OCI-LY7 (cell line): ENCODE measurements at regions not wholly inside any gene's neighbourhood (a gene's known extent, or its start where the extent isn't known, plus 50 kb on each side); places are given as distances from the start of the nearest gene placed in this dataset.

ENCODE experiments used
- BruUV-seq: library from RNA; stranded (reverse); fragments of 400-500 nt; replicated peaks from 2 replicates; lab custom pipeline; 2021; lab: Mats Ljungman, UMichigan
- CTCF ChIA-PET: fragments of 300-600 bp; sonication (Branson Sonifier 250); formaldehyde crosslinking; loops from one replicate; lab custom pipeline; 2022; ENCODE audit warnings: antibody characterized with exemption; ENCODE audit not compliant: unreplicated experiment; lab: Charles Lee
- POLR2A ChIA-PET: fragments of 300-600 bp; sonication (Branson Sonifier 250); formaldehyde crosslinking; loops from one replicate; lab custom pipeline; 2022; ENCODE audit warnings: antibody characterized with exemption; lab: Charles Lee
- DNase-seq: peaks from one replicate; pipeline ENCODE4 v3.0.0-alpha.2; 2015; ENCODE audit warnings: low spot score
- H2AFZ ChIP-seq: fragments of 200-600 bp; sonication (generic), shearing (Covaris generic); 2 replicates; pipeline ENCODE4 v1.6.1; 2014; ENCODE audit warnings: mild to moderate bottlenecking, antibody characterized with exemption, low read length, moderate library complexity
- H3K27ac ChIP-seq: fragments of 200-600 bp; sonication (generic); 2 replicates; pipeline ENCODE4 v1.5.1; 2014; ENCODE audit warnings: mixed run types, low read depth, mild to moderate bottlenecking, moderate library complexity, low read length, inconsistent platforms; ENCODE audit not compliant: poor library complexity, severe bottlenecking
- H3K36me3 ChIP-seq: fragments of 200-600 bp; sonication (generic); 2 replicates; pipeline ENCODE4 v1.6.1; 2014; ENCODE audit warnings: mild to moderate bottlenecking, antibody characterized with exemption, low read length, moderate library complexity, mixed read lengths; ENCODE audit not compliant: insufficient read depth
- H3K4me1 ChIP-seq: fragments of 200-600 bp; sonication (generic); 2 replicates; pipeline ENCODE4 v1.5.1; 2014; ENCODE audit warnings: mild to moderate bottlenecking, low read length; ENCODE audit not compliant: insufficient read depth, poor library complexity, severe bottlenecking
- H3K4me2 ChIP-seq: fragments of 200-600 bp; sonication (generic); 2 replicates; pipeline ENCODE4 v1.6.1; 2014; ENCODE audit warnings: mild to moderate bottlenecking, low read length
- H3K4me3 ChIP-seq: fragments of 200-600 bp; sonication (generic); 2 replicates; pipeline ENCODE4 v1.5.1; 2014; ENCODE audit warnings: mild to moderate bottlenecking, low read depth, low read length; ENCODE audit not compliant: poor library complexity, severe bottlenecking
- H3K79me2 ChIP-seq: fragments of 200-600 bp; sonication (generic); 2 replicates; pipeline ENCODE4 v1.6.1; 2016; ENCODE audit warnings: low read depth, mild to moderate bottlenecking, low read length, moderate library complexity, mixed read lengths; ENCODE audit not compliant: insufficient read depth
- H3K9me2 ChIP-seq: fragments of 200-600 bp; sonication (generic); 2 replicates; pipeline ENCODE4 v1.6.1; 2016; ENCODE audit warnings: mild to moderate bottlenecking, low read length, mixed read lengths; ENCODE audit not compliant: insufficient read depth
- H3K9me3 ChIP-seq: fragments of 200-600 bp; sonication (generic); 2 replicates; pipeline ENCODE4 v1.6.1; 2014; ENCODE audit warnings: mild to moderate bottlenecking, mixed run types, low read length, mixed read lengths
- H4K20me1 ChIP-seq: fragments of 200-600 bp; sonication (generic); 2 replicates; pipeline ENCODE4 v1.6.1; 2014; ENCODE audit warnings: mild to moderate bottlenecking, antibody characterized with exemption, low read length, moderate library complexity, mixed read lengths; ENCODE audit not compliant: insufficient read depth
- EZH2phosphoT487 ChIP-seq: fragments of 200-600 bp; sonication (generic); IDR thresholded peaks from 2 replicates; pipeline ENCODE4 v1.6.1; 2018; ENCODE audit warnings: low read depth, borderline replicate concordance, mild to moderate bottlenecking, mixed run types, antibody characterized with exemption, low read length, moderate library complexity, mixed read lengths
- intact Hi-C: fragments of 100-400 bp; cut with micrococcal nuclease; formaldehyde crosslinking; loops from one replicate; pipeline ENCODE4 v1.10.0; 2022; ENCODE audit not compliant: unreplicated experiment
- TF ChIP-seq, protein P1 (sequence below): fragments of 200-600 bp; sonication (generic); conservative IDR thresholded peaks from 2 replicates; pipeline ENCODE4 v1.5.1; 2014; ENCODE audit warnings: mild to moderate bottlenecking, antibody characterized with exemption, low read length, moderate library complexity, mixed read lengths

- ChIA-PET CTCF (no interaction called here), POLR2A (no interaction called here)
- H3K36me3 ChIP-seq, result no peaks in the 10 kb centered on the region
- no peaks in the 10 kb centered on the region for H3K9me3 ChIP-seq
- H3K4me1 ChIP-seq, result no peaks in the 10 kb centered on the region
- TF ChIP-seq EZH2phosphoT487, result no peak
- TF ChIP-seq, protein P1, sequence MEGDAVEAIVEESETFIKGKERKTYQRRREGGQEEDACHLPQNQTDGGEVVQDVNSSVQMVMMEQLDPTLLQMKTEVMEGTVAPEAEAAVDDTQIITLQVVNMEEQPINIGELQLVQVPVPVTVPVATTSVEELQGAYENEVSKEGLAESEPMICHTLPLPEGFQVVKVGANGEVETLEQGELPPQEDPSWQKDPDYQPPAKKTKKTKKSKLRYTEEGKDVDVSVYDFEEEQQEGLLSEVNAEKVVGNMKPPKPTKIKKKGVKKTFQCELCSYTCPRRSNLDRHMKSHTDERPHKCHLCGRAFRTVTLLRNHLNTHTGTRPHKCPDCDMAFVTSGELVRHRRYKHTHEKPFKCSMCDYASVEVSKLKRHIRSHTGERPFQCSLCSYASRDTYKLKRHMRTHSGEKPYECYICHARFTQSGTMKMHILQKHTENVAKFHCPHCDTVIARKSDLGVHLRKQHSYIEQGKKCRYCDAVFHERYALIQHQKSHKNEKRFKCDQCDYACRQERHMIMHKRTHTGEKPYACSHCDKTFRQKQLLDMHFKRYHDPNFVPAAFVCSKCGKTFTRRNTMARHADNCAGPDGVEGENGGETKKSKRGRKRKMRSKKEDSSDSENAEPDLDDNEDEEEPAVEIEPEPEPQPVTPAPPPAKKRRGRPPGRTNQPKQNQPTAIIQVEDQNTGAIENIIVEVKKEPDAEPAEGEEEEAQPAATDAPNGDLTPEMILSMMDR, result no peak
- no peak overlapping the region for H3K4me2 ChIP-seq
- H3K9me2 ChIP-seq, result no peaks in the 10 kb centered on the region
- H3K79me2 ChIP-seq, result no peaks in the 10 kb centered on the region
- no peak for DNase-seq
- intact Hi-C loops, result no loop called here
- H4K20me1 ChIP-seq, result no peaks in the 10 kb centered on the region
- H3K27ac ChIP-seq, result no peak overlapping the region
- H3K4me3 ChIP-seq, result no peak overlapping the region
- no peak overlapping the region for H2AFZ ChIP-seq
- no TSS peak for BruUV-seq
Measured at GRCh38 chr22:26848244-26848920, 191.0 kb downstream of the MIAT start.

DNA sequence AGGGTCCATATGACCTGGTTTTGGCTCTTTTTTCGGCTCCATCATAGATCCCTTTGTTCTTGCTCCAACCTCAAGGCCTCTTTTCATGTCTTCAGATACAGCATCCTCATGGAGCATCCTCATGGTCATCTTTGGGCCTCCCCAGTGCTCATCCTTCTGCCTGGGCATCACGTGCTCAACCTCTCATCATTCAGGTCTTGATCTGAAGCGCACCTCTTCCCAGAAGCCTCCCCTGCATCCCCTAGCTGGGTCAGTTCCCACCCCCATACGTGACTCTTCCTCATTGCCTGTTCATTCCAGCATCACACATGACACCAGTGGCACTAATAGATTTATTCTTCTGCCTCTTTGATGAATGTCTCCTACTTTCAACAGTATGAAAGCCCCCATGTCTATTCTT is 192.2 kb downstream of the MIAT start:
- ChIA-PET POLR2A (no interaction called here), CTCF (no interaction called here)
- no TSS peak for BruUV-seq
- intact Hi-C loops, result no loop called here
- Histone ChIP-seq H3K9me3 (no peaks in the 10 kb centered on the region), H4K20me1 (no peaks in the 10 kb centered on the region), H3K4me2 (no peak overlapping the region), H3K36me3 (no peaks in the 10 kb centered on the region), H3K79me2 (no peaks in the 10 kb centered on the region), H3K4me3 (no peak overlapping the region), H3K9me2 (no peaks in the 10 kb centered on the region), H3K4me1 (no peaks in the 10 kb centered on the region), H3K27ac (no peak overlapping the region), H2AFZ (no peak overlapping the region)
- no peak for DNase-seq
- TF ChIP-seq EZH2phosphoT487, result no peak
- TF ChIP-seq, protein P1, result no peak

DNA sequence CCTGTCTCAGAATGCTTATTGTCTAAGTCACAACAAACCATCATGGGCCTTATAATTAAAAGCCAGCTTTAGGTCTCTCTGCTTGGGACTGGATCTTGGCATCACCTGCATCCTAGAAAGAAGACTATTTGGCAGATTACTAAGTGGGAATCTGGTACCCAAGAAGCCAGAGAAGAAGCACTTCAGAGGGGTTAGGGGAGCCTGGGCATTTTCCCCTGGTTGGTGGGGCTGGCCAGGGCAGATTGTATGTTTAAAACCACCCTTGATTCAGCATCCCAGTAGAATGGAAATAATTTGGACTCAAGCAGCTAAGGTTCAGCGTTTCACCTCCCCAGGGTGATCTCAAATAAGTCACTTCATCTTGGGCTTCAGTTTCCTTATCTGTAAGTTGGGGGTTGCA is 193.7 kb downstream of the MIAT start:
- BruUV-seq, result no TSS peak
- Histone ChIP-seq H3K9me2 (no peaks in the 10 kb centered on the region), H3K4me1 (no peaks in the 10 kb centered on the region), H3K4me2 (no peak overlapping the region), H3K36me3 (no peaks in the 10 kb centered on the region), H2AFZ (no peak overlapping the region), H3K79me2 (no peaks in the 10 kb centered on the region), H3K27ac (no peak overlapping the region), H4K20me1 (no peaks in the 10 kb centered on the region), H3K9me3 (no peaks in the 10 kb centered on the region), H3K4me3 (no peak overlapping the region)
- intact Hi-C loops, result no loop called here
- no peak for TF ChIP-seq EZH2phosphoT487
- TF ChIP-seq, protein P1, result no peak
- ChIA-PET POLR2A (no interaction called here), CTCF (no interaction called here)
- no peak for DNase-seq
